MM.1S (cell line): ENCODE measurements at regions not wholly inside any gene's neighbourhood (a gene's known extent, or its start where the extent isn't known, plus 50 kb on each side); places are given as distances from the start of the nearest gene placed in this dataset.
"Not testable (repeated sequence)": the region's sequence is repeated elsewhere in the genome, so short reads cannot be mapped to it uniquely, and the experiment has no call there.

Source experiments
- DNase-seq: peaks from one replicate; pipeline ENCODE4 v3.0.0-alpha.2; 2015
- H2AFZ ChIP-seq: fragments of 300-600 bp; sonication (generic); 2 replicates; pipeline ENCODE4 v1.6.0; 2016; ENCODE audit warnings: antibody characterized with exemption, low read length
- H3F3A ChIP-seq: fragments of 300-600 bp; sonication (generic); 2 replicates; pipeline ENCODE4 v1.6.1; 2016; ENCODE audit warnings: mild to moderate bottlenecking, antibody characterized with exemption, low read length, moderate library complexity, mixed read lengths; ENCODE audit not compliant: insufficient read depth
- H3K27ac ChIP-seq: fragments of 300-600 bp; sonication (generic); 2 replicates; pipeline ENCODE4 v1.5.1; 2016; ENCODE audit warnings: mild to moderate bottlenecking, low read length
- H3K27me3 ChIP-seq: fragments of 300-600 bp; sonication (generic); replicated peaks from 2 replicates; pipeline ENCODE4 v1.6.0; 2016; ENCODE audit warnings: low read length; ENCODE audit not compliant: insufficient read depth
- H3K36me3 ChIP-seq: fragments of 300-600 bp; sonication (generic); replicated peaks from 2 replicates; pipeline ENCODE4 v1.6.1; 2016; ENCODE audit warnings: mild to moderate bottlenecking, low read length, mixed read lengths; ENCODE audit not compliant: insufficient read depth
- H3K4me1 ChIP-seq: fragments of 300-600 bp; sonication (generic); 2 replicates; pipeline ENCODE4 v1.6.1; 2016; ENCODE audit warnings: low read length, mixed read lengths
- H3K4me2 ChIP-seq: fragments of 300-600 bp; sonication (generic); 2 replicates; pipeline ENCODE4 v1.6.0; 2016; ENCODE audit warnings: low read depth, low read length
- H3K4me3 ChIP-seq: fragments of 300-600 bp; sonication (generic); 2 replicates; pipeline ENCODE4 v1.5.1; 2016; ENCODE audit warnings: low read length, mixed read lengths
- H3K79me2 ChIP-seq: fragments of 300-600 bp; sonication (generic); 2 replicates; pipeline ENCODE4 v1.6.1; 2016; ENCODE audit warnings: mixed run types, low read length, mixed read lengths
- H3K9ac ChIP-seq: fragments of 300-600 bp; sonication (generic); 2 replicates; pipeline ENCODE4 v1.6.1; 2016; ENCODE audit warnings: low read length, mixed read lengths
- H3K9me2 ChIP-seq: fragments of 300-600 bp; sonication (generic); replicated peaks from 2 replicates; pipeline ENCODE4 v1.6.1; 2016; ENCODE audit warnings: mild to moderate bottlenecking, low read length, mixed read lengths; ENCODE audit not compliant: insufficient read depth
- H3K9me3 ChIP-seq: fragments of 300-600 bp; sonication (generic); replicated peaks from 2 replicates; pipeline ENCODE4 v1.6.1; 2016; ENCODE audit warnings: mild to moderate bottlenecking, low read length, mixed read lengths; ENCODE audit not compliant: insufficient read depth
- H4K20me1 ChIP-seq: fragments of 300-600 bp; sonication (generic); 2 replicates; pipeline ENCODE4 v1.6.1; 2016; ENCODE audit warnings: mild to moderate bottlenecking, low read length, moderate library complexity, mixed read lengths; ENCODE audit not compliant: insufficient read depth
- EZH2 ChIP-seq: fragments of 300-600 bp; sonication (generic); optimal IDR thresholded peaks from 2 replicates; pipeline ENCODE3; 2017; ENCODE audit warnings: low read depth, mild to moderate bottlenecking, antibody characterized with exemption, low read length, mixed read lengths
- EZH2phosphoT487 ChIP-seq: fragments of 300-600 bp; sonication (generic); IDR thresholded peaks from 2 replicates; pipeline ENCODE4 v1.6.1; 2018; ENCODE audit warnings: antibody characterized with exemption, low read length
- TF ChIP-seq, protein P1 (sequence below): fragments of 300-600 bp; sonication (generic); IDR thresholded peaks from 2 replicates; pipeline ENCODE4 v1.5.1; 2016; ENCODE audit warnings: antibody characterized with exemption, low read length, mixed read lengths

GRCh38 chr10:38228394-38228793 is 134.3 kb downstream of the ZNF37A start:
- Histone ChIP-seq H3K4me1 (no peaks in the 10 kb centered on the region), H3K9ac (no peak overlapping the region), H3K36me3 (no peaks in the 10 kb centered on the region), H3K9me3 (no peaks in the 10 kb centered on the region), H3F3A (no peaks in the 10 kb centered on the region), H3K9me2 (no peaks in the 10 kb centered on the region), H2AFZ (no peak overlapping the region), H4K20me1 (no peaks in the 10 kb centered on the region), H3K79me2 (no peaks in the 10 kb centered on the region), H3K27me3 (no peaks in the 10 kb centered on the region), H3K27ac (no peak overlapping the region), H3K4me3 (no peak overlapping the region), H3K4me2 (no peak overlapping the region)
- DNase-seq = no peak
- no peak for TF ChIP-seq EZH2
- no peak for TF ChIP-seq EZH2phosphoT487
- TF ChIP-seq, protein P1, sequence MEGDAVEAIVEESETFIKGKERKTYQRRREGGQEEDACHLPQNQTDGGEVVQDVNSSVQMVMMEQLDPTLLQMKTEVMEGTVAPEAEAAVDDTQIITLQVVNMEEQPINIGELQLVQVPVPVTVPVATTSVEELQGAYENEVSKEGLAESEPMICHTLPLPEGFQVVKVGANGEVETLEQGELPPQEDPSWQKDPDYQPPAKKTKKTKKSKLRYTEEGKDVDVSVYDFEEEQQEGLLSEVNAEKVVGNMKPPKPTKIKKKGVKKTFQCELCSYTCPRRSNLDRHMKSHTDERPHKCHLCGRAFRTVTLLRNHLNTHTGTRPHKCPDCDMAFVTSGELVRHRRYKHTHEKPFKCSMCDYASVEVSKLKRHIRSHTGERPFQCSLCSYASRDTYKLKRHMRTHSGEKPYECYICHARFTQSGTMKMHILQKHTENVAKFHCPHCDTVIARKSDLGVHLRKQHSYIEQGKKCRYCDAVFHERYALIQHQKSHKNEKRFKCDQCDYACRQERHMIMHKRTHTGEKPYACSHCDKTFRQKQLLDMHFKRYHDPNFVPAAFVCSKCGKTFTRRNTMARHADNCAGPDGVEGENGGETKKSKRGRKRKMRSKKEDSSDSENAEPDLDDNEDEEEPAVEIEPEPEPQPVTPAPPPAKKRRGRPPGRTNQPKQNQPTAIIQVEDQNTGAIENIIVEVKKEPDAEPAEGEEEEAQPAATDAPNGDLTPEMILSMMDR = no peak

GRCh38 chr10:38238479-38238878 is 144.3 kb downstream of the ZNF37A start:
- H3K9me2 ChIP-seq, H4K20me1 ChIP-seq, H2AFZ ChIP-seq, H3K4me1 ChIP-seq, H3K27ac ChIP-seq, H3K9ac ChIP-seq, H3K9me3 ChIP-seq, H3K4me3 ChIP-seq, H3K4me2 ChIP-seq, DNase-seq, H3F3A ChIP-seq, H3K79me2 ChIP-seq, H3K36me3 ChIP-seq, H3K27me3 ChIP-seq: not testable (repeated sequence)

DNA sequence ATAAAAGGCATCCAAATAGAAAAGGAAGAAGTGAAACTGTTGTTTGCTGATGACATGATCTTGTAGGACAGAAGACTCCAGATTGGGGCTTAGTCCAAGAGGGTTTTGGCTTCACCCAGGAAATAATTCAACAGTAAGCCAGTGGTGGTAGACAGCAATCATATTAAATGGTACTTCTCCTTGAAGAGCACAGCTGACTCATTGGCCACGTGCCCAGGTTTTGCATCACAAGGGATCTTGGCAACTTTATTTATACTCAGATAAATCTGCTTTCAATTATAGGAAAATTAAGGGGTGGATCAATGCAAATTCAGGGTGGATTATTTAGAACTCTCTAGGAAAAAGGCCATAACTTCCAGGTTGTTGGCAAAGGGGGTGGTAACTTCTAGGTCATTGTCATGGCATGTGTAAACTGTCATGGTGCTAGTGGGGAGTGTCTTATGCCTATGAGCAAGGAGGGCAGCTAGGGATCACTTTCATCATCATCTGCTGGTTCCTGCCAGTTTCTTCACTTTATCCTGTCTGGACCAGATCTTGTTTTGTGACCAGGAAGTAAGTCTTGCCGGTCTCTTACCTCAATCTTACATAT is 148.0 kb downstream of the ZNF37A start:
- not testable (repeated sequence) for H3K36me3 ChIP-seq, H3K79me2 ChIP-seq, DNase-seq, H2AFZ ChIP-seq, H3K27me3 ChIP-seq, H4K20me1 ChIP-seq, H3F3A ChIP-seq, H3K9ac ChIP-seq, H3K4me3 ChIP-seq, H3K4me2 ChIP-seq, H3K27ac ChIP-seq, H3K9me3 ChIP-seq, H3K4me1 ChIP-seq, H3K9me2 ChIP-seq

GRCh38 chr10:38248113-38248512 is 154.0 kb downstream of the ZNF37A start:
- H3K27ac ChIP-seq, H3K4me1 ChIP-seq, DNase-seq: not testable (repeated sequence)

GRCh38 chr10:38252551-38252950 is 158.4 kb downstream of the ZNF37A start:
- not testable (repeated sequence) for H3K4me2 ChIP-seq, H3F3A ChIP-seq, H3K36me3 ChIP-seq, H3K4me1 ChIP-seq, H3K9ac ChIP-seq, DNase-seq, H3K27me3 ChIP-seq, H3K9me3 ChIP-seq, H2AFZ ChIP-seq, H4K20me1 ChIP-seq, H3K27ac ChIP-seq, H3K9me2 ChIP-seq, H3K79me2 ChIP-seq, H3K4me3 ChIP-seq

More at GRCh38 chr10:38248113-38248512, 154.0 kb downstream of the ZNF37A start:
- H3K9me3 ChIP-seq, H4K20me1 ChIP-seq, H3K27me3 ChIP-seq, H3K36me3 ChIP-seq, H3F3A ChIP-seq, H3K79me2 ChIP-seq, H3K9ac ChIP-seq, H3K4me3 ChIP-seq, H3K4me2 ChIP-seq, H3K9me2 ChIP-seq, H2AFZ ChIP-seq: not testable (repeated sequence)

GRCh38 chr10:38267555-38267954 is 173.4 kb downstream of the ZNF37A start:
- not testable (repeated sequence) for H3K4me1 ChIP-seq, H3K27me3 ChIP-seq, H3K79me2 ChIP-seq, H2AFZ ChIP-seq, H3K9ac ChIP-seq, DNase-seq, H4K20me1 ChIP-seq, H3K36me3 ChIP-seq, H3K9me2 ChIP-seq, H3K9me3 ChIP-seq, H3F3A ChIP-seq, H3K4me3 ChIP-seq, H3K27ac ChIP-seq, H3K4me2 ChIP-seq

DNA sequence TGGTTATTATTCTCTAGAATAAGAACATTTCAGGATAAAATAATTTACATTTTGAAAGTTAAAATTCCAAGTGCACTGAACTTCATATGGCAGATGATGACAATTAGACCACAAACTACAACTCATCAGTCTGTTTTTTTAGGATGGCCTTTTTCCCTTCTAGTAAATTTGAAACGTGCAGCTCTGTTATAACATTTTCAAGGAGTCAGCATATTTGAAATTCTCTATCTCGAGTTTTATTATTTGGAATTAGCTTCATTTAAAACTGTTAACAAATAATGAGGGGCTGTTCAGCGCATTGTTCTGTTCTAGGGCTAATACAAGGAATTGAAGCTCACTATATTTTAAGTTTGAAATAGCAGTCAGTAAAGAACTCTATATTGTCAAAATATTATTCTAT is 176.9 kb downstream of the ZNF37A start:
- not testable (repeated sequence) for H3K9me3 ChIP-seq, H3K4me3 ChIP-seq, H4K20me1 ChIP-seq, H3K9me2 ChIP-seq, H3K27me3 ChIP-seq, H2AFZ ChIP-seq, H3F3A ChIP-seq, H3K36me3 ChIP-seq, H3K79me2 ChIP-seq, H3K4me2 ChIP-seq, H3K27ac ChIP-seq, H3K4me1 ChIP-seq, DNase-seq, H3K9ac ChIP-seq
